Heart right ventricle (tissue), 16 donors: ENCODE measurements at regions not wholly inside any gene's neighbourhood (a gene's known extent, or its start where the extent isn't known, plus 50 kb on each side); places are given as distances from the start of the nearest gene placed in this dataset.
"Not testable (repeated sequence)": the region's sequence is repeated elsewhere in the genome, so short reads cannot be mapped to it uniquely, and the experiment has no call there.

Experiments
- ATAC-seq, 8 donors: fragments of 200-7000 bp; cut with Tn5 transposase; one replicate each; pipeline ENCODE4 v1.9.1; 2020; ENCODE audit warnings: mild to moderate bottlenecking in 8 of 8, moderate library complexity in 8 of 8, moderate number of reproducible peaks in 1 of 8
- DNase-seq, 2 donors: peaks; one replicate each; pipeline ENCODE4 v3.0.0-alpha.2; 2020
- H3K27ac ChIP-seq, 10 donors: fragments of 200-600 bp; sonication (generic) in 2 of 10; one replicate each; pipeline versions ENCODE4 v1.5.0 to v1.8.0; 2020 to 2022; ENCODE audit warnings: mild to moderate bottlenecking in 3 of 10
- H3K27me3 ChIP-seq, 7 donors: fragments of 200-600 bp; one replicate each; pipeline ENCODE4 v1.8.0; 2021 to 2022; ENCODE audit warnings: mild to moderate bottlenecking in 2 of 7
- H3K36me3 ChIP-seq, 9 donors: fragments of 200-600 bp; sonication (generic) in 1 of 9; one replicate each; pipeline versions ENCODE4 v1.5.0 to v1.8.0; 2020 to 2022; ENCODE audit warnings: mild to moderate bottlenecking in 2 of 9
- H3K4me1 ChIP-seq, 9 donors: fragments of 200-600 bp; sonication (generic) in 1 of 9; one replicate each; pipeline versions ENCODE4 v1.5.0 to v1.8.0; 2020 to 2022; ENCODE audit warnings: mild to moderate bottlenecking in 4 of 9
- H3K4me3 ChIP-seq, 10 donors: fragments of 200-600 bp; sonication (generic) in 2 of 10; one replicate each; pipeline versions ENCODE4 v1.5.0 to v1.8.0; 2020 to 2022; ENCODE audit warnings: mild to moderate bottlenecking in 7 of 10, moderate library complexity in 2 of 10
- H3K9me3 ChIP-seq, 11 donors: fragments of 200-600 bp in 10 of 11; sonication (generic) in 2 of 11; one replicate each; pipeline versions ENCODE4 v1.5.0 to v1.8.0; 2013 to 2022; ENCODE audit warnings: mild to moderate bottlenecking in 2 of 11, control low read depth in 1 of 11, moderate library complexity in 1 of 11
- CTCF ChIP-seq, 9 donors: fragments of 200-600 bp; sonication (generic) in 2 of 9; IDR thresholded peaks; one replicate each; pipeline versions ENCODE4 v1.5.0 to v1.8.0; 2021 to 2022; ENCODE audit warnings: antibody characterized with exemption in 9 of 9, mild to moderate bottlenecking in 5 of 9, moderate library complexity in 1 of 9
- WGBS, 2 donors: extraction: QIAGEN DNeasy Blood & Tissue Kit; methylation state at CpG; one replicate each; pipeline ENCODE4 v1.1.7; 2013; ENCODE audit warnings: inconsistent platforms in 1 of 2; 5-methylcytosine and 5-hydroxymethylcytosine counted together
- intact Hi-C, 10 donors: fragments of 100-400 bp; cut with DNase I; formaldehyde crosslinking; loops; one replicate each; pipeline versions ENCODE4 v1.11.1 to v1.14.2; 2022
- donor health status: Arrhythmogenic right ventricular cardiomyopathy.
- donor health status: ischemic (EF 13 %, LVEDD 7.1; RV severe dilation, severe dysfunction).
- donor health status: healthy with polysubstance abuse.
- donor health status: DM: no; HTN: yes; CAD: no.
- donor health status: DM: no; HTN: no; CAD: no.
- donor health status: ischemic (EF 25% LVEDD 6.9; RV normal size, moderate dysfunction).
- donor health status: ischemic (EF 25% LVEDD 5.7; RV mildly dilated, moderate dysfunction).
- donor health status: healthy.
- donor health status: DM: yes; HTN: yes; CAD: no.
- donor health status: Ischemic cardiomyopathy.
- donor health status: ischemic (EF 35%, LVEDD 5.7; RV mildly dilated, moderate dysfunction).
- donor health status: nonischemic (EF 11% LVEDD 7.7; RV severe dilation, severe dysfunction).
- donor health status: DM: yes; HTN: yes; CAD: no.
- donor health status: PGD.
- donor health status: ischemic (EF 29% LVEDD 5.4; RV normal size, mild dysfunction).
- donor health status: nonischemic (EF 23%, LVEDD 6.1; RV moderate dilation, normal function).

DNA sequence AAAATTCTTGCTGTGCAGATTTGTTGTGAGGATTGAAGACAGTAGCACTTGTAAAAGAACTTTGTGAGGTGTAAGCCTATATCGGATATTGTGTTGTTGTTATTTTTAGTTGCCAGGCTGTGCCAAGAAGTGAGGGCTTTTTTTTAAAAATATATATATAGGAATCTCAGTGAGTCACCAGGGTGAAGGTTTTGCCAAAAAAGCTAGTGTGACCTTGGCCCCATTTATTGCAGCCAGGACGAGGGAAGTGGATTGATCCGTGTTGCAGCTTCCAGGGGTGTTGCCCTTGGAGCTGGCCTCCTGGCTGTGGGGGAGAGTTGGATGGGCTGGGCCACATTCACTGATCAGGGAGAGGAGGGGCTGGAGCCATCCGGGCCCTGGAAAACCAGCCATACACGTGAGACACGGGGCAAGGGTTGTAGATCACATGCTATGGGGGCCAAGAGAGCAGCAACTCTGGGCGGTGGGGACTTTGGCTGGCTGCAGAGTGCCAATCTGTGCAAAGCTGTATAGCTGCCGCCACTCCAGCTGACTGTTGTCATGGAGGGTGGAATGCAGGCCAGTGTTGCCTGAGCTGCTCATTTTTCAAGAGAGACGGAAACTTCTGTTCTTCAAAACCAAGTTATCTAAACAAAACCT is 273.0 kb upstream of the TEKT4 start:
- H3K4me3 ChIP-seq, H3K27ac ChIP-seq, H3K9me3 ChIP-seq, DNase-seq, ATAC-seq, H3K36me3 ChIP-seq, intact Hi-C loops, H3K27me3 ChIP-seq: not testable (repeated sequence)
- peaks cover 0 to 13% (median 0%) of the 10 kb centered on the region in 9 donors for H3K4me1 ChIP-seq
- 29 to 49% methylated on average over 8 of the region's 9 CpGs for WGBS, 2 donors

DNA sequence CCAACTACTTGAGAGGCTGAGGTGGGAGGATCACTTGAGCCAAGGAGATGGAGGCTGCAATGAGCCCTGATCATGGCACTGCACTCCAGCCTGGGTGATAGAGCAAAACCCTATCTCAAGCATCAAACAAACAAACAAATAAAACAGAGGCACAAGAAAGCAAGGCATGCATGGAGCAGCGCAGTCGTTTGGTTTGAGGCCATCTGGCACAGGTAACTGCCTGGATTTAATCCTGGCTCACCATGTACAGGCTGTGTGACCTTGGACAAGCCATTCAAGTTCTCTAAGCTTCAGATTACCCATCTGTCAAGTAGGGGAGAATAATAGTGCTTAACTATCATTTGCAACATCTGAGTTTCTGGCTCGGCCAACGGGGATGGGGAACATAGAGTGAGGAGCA is 270.3 kb upstream of the TEKT4 start:
- DNase-seq, H3K27ac ChIP-seq, H3K27me3 ChIP-seq, H3K36me3 ChIP-seq, ATAC-seq, H3K4me3 ChIP-seq, H3K9me3 ChIP-seq, intact Hi-C loops: not testable (repeated sequence)
- WGBS, 2 donors: 80 to 96% methylated on average over 4 of the region's 4 CpGs
- H3K4me1 ChIP-seq: peaks cover 0 to 13% (median 0%) of the 10 kb centered on the region in 9 donors

- Histone ChIP-seq H3K36me3 (no peaks in the 10 kb centered on the region), H3K27me3 (no peaks in the 10 kb centered on the region), H3K4me3 (no peak overlapping the region), H3K4me1 (peaks cover 0 to 13% (median 0%) of the 10 kb centered on the region in 9 donors), H3K27ac (no peak overlapping the region), H3K9me3 (no peaks in the 10 kb centered on the region)
- no peak for TF ChIP-seq CTCF (IDR thresholded peaks at IDR 0.05)
- ATAC-seq (no peak), DNase-seq (no peak)
- intact Hi-C loops: no loop called here
- 79 to 85% methylated on average over 7 of the region's 7 CpGs for WGBS, 2 donors
These were observed 268.8 kb upstream of the TEKT4 start for GRCh38 chr2:94602466-94602865.

DNA sequence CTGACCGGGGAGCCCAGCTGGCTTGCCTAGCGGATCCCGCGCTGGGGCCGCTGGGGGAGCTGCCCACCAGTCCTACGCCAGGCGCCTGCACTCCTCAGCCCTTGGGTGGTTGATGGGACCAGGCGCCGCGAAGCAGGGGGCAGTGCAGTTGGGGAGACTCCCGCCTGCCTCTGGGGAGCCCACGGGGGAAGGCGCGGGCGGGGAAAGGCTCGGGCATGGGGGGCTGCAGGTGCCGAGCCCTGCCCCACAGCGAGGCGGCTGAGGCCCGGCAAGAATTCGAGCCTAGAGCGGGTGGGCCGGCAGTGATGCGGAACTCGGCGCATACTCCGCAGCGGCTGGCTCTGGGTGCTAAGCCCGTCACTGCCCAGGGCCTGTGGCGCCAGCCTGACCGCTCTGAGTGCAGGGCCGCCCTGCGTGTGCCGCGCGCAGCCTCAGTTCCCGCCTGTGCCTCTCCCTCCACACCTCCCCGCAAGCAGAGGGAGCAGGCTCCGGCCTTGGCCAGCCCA is 249.1 kb upstream of the TEKT4 start:
- H3K36me3 ChIP-seq: no peaks in the 10 kb centered on the region
- ATAC-seq (no peak), DNase-seq (no peak)
- WGBS, 2 donors: 45 to 57% methylated on average over 39 of the region's 39 CpGs
- no peaks in the 10 kb centered on the region for H3K4me1 ChIP-seq
- H3K9me3 ChIP-seq: peaks cover 0 to 2% (median 0%) of the 10 kb centered on the region in 11 donors
- peaks cover 0 to 17% (median 8%) of the 10 kb centered on the region in 7 donors for H3K27me3 ChIP-seq
- TF ChIP-seq CTCF (IDR thresholded peaks at IDR 0.05): no peak
- H3K4me3 ChIP-seq: peak overlapping the region in 4 of 10 donors; percentile 12 to 36 (median 18)
- intact Hi-C loops: no loop called here
- no peak overlapping the region for H3K27ac ChIP-seq

- H3K36me3 ChIP-seq, H3K9me3 ChIP-seq, DNase-seq, H3K4me3 ChIP-seq, intact Hi-C loops, H3K27me3 ChIP-seq, H3K4me1 ChIP-seq, H3K27ac ChIP-seq, ATAC-seq: not testable (repeated sequence)
- WGBS, 2 donors: 32 to 38% methylated on average over 1 of the region's 1 CpG
These were observed 242.3 kb upstream of the TEKT4 start for GRCh38 chr2:94628953-94629352.

DNA sequence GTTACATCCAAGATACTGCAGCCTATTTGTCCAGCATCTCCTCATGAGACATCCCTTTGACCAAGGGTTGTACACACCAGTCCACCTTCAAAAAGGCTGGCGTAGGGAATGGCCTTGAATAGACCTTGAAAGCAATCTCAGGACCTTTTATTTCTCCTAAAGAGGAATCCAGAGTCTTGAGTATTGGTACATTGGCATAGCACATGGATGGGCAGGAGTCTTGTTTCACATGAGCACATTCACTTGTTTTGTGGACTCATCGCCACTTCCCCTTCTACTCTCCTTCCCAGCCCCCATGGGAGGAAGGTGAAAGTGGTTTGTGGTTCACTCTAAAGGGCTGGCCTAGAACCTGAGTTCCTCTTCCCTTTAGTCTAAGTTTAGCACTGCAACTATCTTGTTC is 229.8 kb upstream of the TEKT4 start:
- DNase-seq, H3K36me3 ChIP-seq, H3K9me3 ChIP-seq, ATAC-seq, intact Hi-C loops, H3K27ac ChIP-seq, H3K4me3 ChIP-seq, H3K27me3 ChIP-seq, H3K4me1 ChIP-seq: not testable (repeated sequence)
- 63 to 75% methylated on average over 2 of the region's 2 CpGs for WGBS, 2 donors

GRCh38 chr2:94652131-94652530 is 219.1 kb upstream of the TEKT4 start:
- DNase-seq, intact Hi-C loops, H3K27ac ChIP-seq, H3K9me3 ChIP-seq, H3K36me3 ChIP-seq, ATAC-seq, H3K4me1 ChIP-seq, H3K4me3 ChIP-seq, H3K27me3 ChIP-seq: not testable (repeated sequence)
- 72 to 74% methylated on average over 5 of the region's 5 CpGs for WGBS, 2 donors

DNA sequence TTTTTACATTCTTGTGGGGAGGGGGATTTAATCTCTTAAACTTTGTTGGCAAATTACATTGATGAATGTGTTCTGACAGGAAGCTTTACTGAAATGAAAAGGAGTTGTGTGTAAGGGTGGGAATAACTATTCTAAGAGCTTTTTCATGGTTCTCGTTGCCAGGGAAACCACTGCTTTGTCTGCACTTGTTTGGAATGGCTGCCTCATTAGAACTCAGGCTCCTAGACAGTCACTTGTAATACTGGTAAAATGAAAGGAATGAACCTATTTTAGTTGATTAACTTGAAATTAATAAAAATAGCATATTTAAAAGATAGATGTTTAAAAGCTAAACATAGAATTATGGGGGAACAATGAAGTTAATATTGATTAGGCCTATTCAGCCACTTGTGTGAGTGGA is 201.4 kb upstream of the TEKT4 start:
- intact Hi-C loops, H3K4me1 ChIP-seq, ATAC-seq, H3K9me3 ChIP-seq, H3K36me3 ChIP-seq, H3K4me3 ChIP-seq, H3K27me3 ChIP-seq, H3K27ac ChIP-seq, DNase-seq: not testable (repeated sequence)
- WGBS, 2 donors: 35 to 66% methylated on average over 1 of the region's 1 CpG

- H3K36me3 ChIP-seq, H3K27ac ChIP-seq, H3K4me1 ChIP-seq, ATAC-seq, H3K9me3 ChIP-seq, DNase-seq, intact Hi-C loops, H3K4me3 ChIP-seq: not testable (repeated sequence)
- peaks cover 0 to 20% (median 0%) of the 10 kb centered on the region in 7 donors for H3K27me3 ChIP-seq
- whole genome bisulfite sequencing, 2 donors: 81 to 84% methylated on average over 3 of the region's 3 CpGs
These were observed 177.0 kb upstream of the TEKT4 start for GRCh38 chr2:94694236-94694635.

GRCh38 chr2:94708982-94709381 is 162.2 kb upstream of the TEKT4 start:
- WGBS, 2 donors: 19 to 24% methylated on average over 2 of the region's 2 CpGs
- H3K27me3 ChIP-seq, H3K4me3 ChIP-seq, DNase-seq, ATAC-seq, intact Hi-C loops, H3K27ac ChIP-seq, H3K4me1 ChIP-seq, H3K9me3 ChIP-seq, H3K36me3 ChIP-seq: not testable (repeated sequence)
